Keratinocyte (primary cell): ENCODE measurements at regions not wholly inside any gene's neighbourhood (a gene's known extent, or its start where the extent isn't known, plus 50 kb on each side); places are given as distances from the start of the nearest gene placed in this dataset.

Source experiments
- DNase-seq: peaks from one replicate; pipeline ENCODE4 v3.0.0-alpha.2; 2011; ENCODE audit warnings: low read depth, missing footprints, low spot score
- FAIRE-seq: peaks from 2 replicates; lab custom pipeline; 2011; peaks lifted over from hg19 to GRCh38; lab: Jason Lieb, UNC
- H2AFZ ChIP-seq: 2 replicates; pipeline ENCODE4 v1.6.0; 2012; ENCODE audit warnings: low read length, control low read depth, inconsistent platforms; ENCODE audit not compliant: control insufficient read depth
- H3K27ac ChIP-seq: 2 replicates; pipeline ENCODE4 v1.5.1; 2011; ENCODE audit warnings: low read length; ENCODE audit not compliant: control insufficient read depth, insufficient read depth
- H3K27me3 ChIP-seq: 3 replicates; pipeline ENCODE4 v1.6.0; 2011; ENCODE audit warnings: low read length; ENCODE audit not compliant: control insufficient read depth, insufficient read depth; ENCODE audit errors: extremely low read depth
- H3K36me3 ChIP-seq, 2 experiments: 2 replicates in 1 of 2; 3 replicates in 1 of 2; pipeline ENCODE4 v1.5.1; 2011; ENCODE audit warnings: low read length in 2 of 2, mild to moderate bottlenecking in 1 of 2; ENCODE audit not compliant: control insufficient read depth in 2 of 2, insufficient read depth in 2 of 2; ENCODE audit errors: extremely low read depth in 1 of 2
- H3K4me1 ChIP-seq: 3 replicates; pipeline ENCODE4 v1.5.1; 2011; ENCODE audit warnings: low read length; ENCODE audit not compliant: control insufficient read depth, insufficient read depth; ENCODE audit errors: extremely low read depth
- H3K4me2 ChIP-seq: 3 replicates; pipeline ENCODE4 v1.6.0; 2011; ENCODE audit warnings: low read depth, low read length; ENCODE audit not compliant: control insufficient read depth, insufficient read depth; ENCODE audit errors: extremely low read depth
- H3K4me3 ChIP-seq, 3 experiments: fragments of 200-600 bp in 1 of 3; sonication (generic) in 1 of 3; 2 replicates in 2 of 3; 3 replicates in 1 of 3; pipeline ENCODE4 v1.5.1; 2011 to 2016; ENCODE audit warnings: low read length in 3 of 3, mild to moderate bottlenecking in 3 of 3, control low read depth in 2 of 3, inconsistent platforms in 1 of 3, low read depth in 1 of 3, mixed read lengths in 1 of 3, mixed run types in 1 of 3, moderate library complexity in 1 of 3; ENCODE audit not compliant: control insufficient read depth in 2 of 3, insufficient read depth in 2 of 3; ENCODE audit errors: extremely low read depth in 1 of 3
- H3K79me2 ChIP-seq: 2 replicates; pipeline ENCODE4 v1.6.0; 2012; ENCODE audit warnings: low read length; ENCODE audit not compliant: control insufficient read depth, insufficient read depth
- H3K9ac ChIP-seq: 3 replicates; pipeline ENCODE4 v1.6.0; 2011; ENCODE audit warnings: low read length; ENCODE audit not compliant: control insufficient read depth, insufficient read depth; ENCODE audit errors: extremely low read depth
- H3K9me1 ChIP-seq: 3 replicates; pipeline ENCODE4 v1.6.0; 2011; ENCODE audit warnings: low read length; ENCODE audit not compliant: control insufficient read depth, insufficient read depth; ENCODE audit errors: extremely low read depth
- H3K9me3 ChIP-seq: 2 replicates; pipeline ENCODE4 v1.5.1; 2012; ENCODE audit warnings: low read depth, low read length; ENCODE audit not compliant: control insufficient read depth
- H4K20me1 ChIP-seq: 3 replicates; pipeline ENCODE4 v1.6.0; 2011; ENCODE audit warnings: low read length; ENCODE audit not compliant: control insufficient read depth, insufficient read depth; ENCODE audit errors: extremely low read depth
- EZH2 ChIP-seq: IDR thresholded peaks from one replicate; pipeline ENCODE4 v1.6.1; 2012; ENCODE audit warnings: inconsistent platforms, mild to moderate bottlenecking, low read length, moderate library complexity
- dilution Hi-C: fragments of 300-500 bp; cut with MboI; formaldehyde crosslinking; loops from one replicate; pipeline ENCODE4 v1.7.0; 2020; ENCODE audit warnings: low sequenced_read_pairs; ENCODE audit not compliant: extremely low pct_ligation_motif_present
- TF ChIP-seq, protein P1 (sequence below), 3 experiments: IDR thresholded peaks in 1 of 3; conservative IDR thresholded peaks in 1 of 3; optimal IDR thresholded peaks in 1 of 3; 2 replicates in 2 of 3; 3 replicates in 1 of 3; pipeline versions ENCODE3 to v1.5.1; 2011; ENCODE audit warnings: low read length in 3 of 3, mild to moderate bottlenecking in 3 of 3, moderate library complexity in 2 of 3, control low read depth in 1 of 3, inconsistent platforms in 1 of 3; ENCODE audit not compliant: insufficient read depth in 2 of 3; ENCODE audit errors: extremely low read depth in 1 of 3

DNA sequence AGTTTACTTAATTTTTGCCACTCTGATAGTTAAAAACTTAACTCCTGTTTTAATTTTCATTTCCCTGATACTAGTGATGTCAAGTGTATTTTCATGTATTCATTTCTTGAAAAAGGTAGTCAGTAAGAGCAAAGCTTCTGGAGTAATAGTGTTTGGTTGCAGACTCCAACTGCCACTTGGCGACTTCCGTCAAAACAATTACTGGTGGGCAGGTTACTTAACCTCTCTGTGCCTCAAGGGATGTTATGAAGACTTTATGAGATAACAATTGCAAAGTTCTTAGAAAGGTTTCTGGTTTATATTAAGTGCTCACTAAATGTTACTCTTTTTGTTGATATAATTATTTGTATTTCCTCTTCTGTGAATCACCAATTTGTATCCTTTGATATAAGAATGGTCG lies 129.7 kb downstream of the NFKBIZ start:
- H3K27ac ChIP-seq: no peak overlapping the region
- no peaks in the 10 kb centered on the region for H3K79me2 ChIP-seq
- no peaks in the 10 kb centered on the region for H4K20me1 ChIP-seq
- DNase-seq (no peak), FAIRE-seq (no peak)
- H3K9me3 ChIP-seq: no peaks in the 10 kb centered on the region
- no peaks in the 10 kb centered on the region for H3K9me1 ChIP-seq
- no peak overlapping the region for H2AFZ ChIP-seq
- H3K9ac ChIP-seq: no peak overlapping the region
- TF ChIP-seq EZH2: no peak
- TF ChIP-seq, protein P1, sequence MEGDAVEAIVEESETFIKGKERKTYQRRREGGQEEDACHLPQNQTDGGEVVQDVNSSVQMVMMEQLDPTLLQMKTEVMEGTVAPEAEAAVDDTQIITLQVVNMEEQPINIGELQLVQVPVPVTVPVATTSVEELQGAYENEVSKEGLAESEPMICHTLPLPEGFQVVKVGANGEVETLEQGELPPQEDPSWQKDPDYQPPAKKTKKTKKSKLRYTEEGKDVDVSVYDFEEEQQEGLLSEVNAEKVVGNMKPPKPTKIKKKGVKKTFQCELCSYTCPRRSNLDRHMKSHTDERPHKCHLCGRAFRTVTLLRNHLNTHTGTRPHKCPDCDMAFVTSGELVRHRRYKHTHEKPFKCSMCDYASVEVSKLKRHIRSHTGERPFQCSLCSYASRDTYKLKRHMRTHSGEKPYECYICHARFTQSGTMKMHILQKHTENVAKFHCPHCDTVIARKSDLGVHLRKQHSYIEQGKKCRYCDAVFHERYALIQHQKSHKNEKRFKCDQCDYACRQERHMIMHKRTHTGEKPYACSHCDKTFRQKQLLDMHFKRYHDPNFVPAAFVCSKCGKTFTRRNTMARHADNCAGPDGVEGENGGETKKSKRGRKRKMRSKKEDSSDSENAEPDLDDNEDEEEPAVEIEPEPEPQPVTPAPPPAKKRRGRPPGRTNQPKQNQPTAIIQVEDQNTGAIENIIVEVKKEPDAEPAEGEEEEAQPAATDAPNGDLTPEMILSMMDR (optimal IDR thresholded peaks at IDR 0.05 in 1 of 3, IDR thresholded peaks at IDR 0.05 in 1 of 3, conservative IDR thresholded peaks at IDR 0.05 in 1 of 3; ENCODE audit: extremely low read depth in 1 of 3, insufficient read depth in 2 of 3, low read length in 3 of 3): no peak
- H3K27me3 ChIP-seq: no peaks in the 10 kb centered on the region
- dilution Hi-C loops: no loop called here
- no peak overlapping the region for H3K4me2 ChIP-seq
- H3K4me1 ChIP-seq: peaks cover 3% of the 10 kb centered on the region
- H3K36me3 ChIP-seq: no peaks in the 10 kb centered on the region
- no peak overlapping the region for H3K4me3 ChIP-seq

GRCh38 chr3:101984356-101984755 lies 135.0 kb downstream of the NFKBIZ start:
- TF ChIP-seq, protein P1 (optimal IDR thresholded peaks at IDR 0.05 in 1 of 3, IDR thresholded peaks at IDR 0.05 in 1 of 3, conservative IDR thresholded peaks at IDR 0.05 in 1 of 3; ENCODE audit: extremely low read depth in 1 of 3, insufficient read depth in 2 of 3, low read length in 3 of 3): no peak
- no peak for TF ChIP-seq EZH2
- FAIRE-seq (peak; percentile 78), DNase-seq (no peak)
- H3K79me2 ChIP-seq: no peaks in the 10 kb centered on the region
- H3K9me1 ChIP-seq: no peaks in the 10 kb centered on the region
- H3K4me2 ChIP-seq: peak overlapping the region; percentile 56
- dilution Hi-C loops: no loop called here
- no peaks in the 10 kb centered on the region for H3K9me3 ChIP-seq
- no peaks in the 10 kb centered on the region for H3K36me3 ChIP-seq
- H3K27ac ChIP-seq: peak overlapping the region; percentile 44
- H3K4me3 ChIP-seq: peak overlapping the region in 1 of 3 experiments; percentile 7
- H3K9ac ChIP-seq: no peak overlapping the region
- no peaks in the 10 kb centered on the region for H4K20me1 ChIP-seq
- peak overlapping the region; percentile 8 for H2AFZ ChIP-seq
- no peaks in the 10 kb centered on the region for H3K27me3 ChIP-seq
- peaks cover 20% of the 10 kb centered on the region for H3K4me1 ChIP-seq
